GM23338 (cell line): ENCODE measurements at regions not wholly inside any gene's neighbourhood (a gene's known extent, or its start where the extent isn't known, plus 50 kb on each side); places are given as distances from the start of the nearest gene placed in this dataset.

Source experiments
- ATAC-seq: fragments of 200-7000 bp; cut with Tn5 transposase; 3 replicates; pipeline ENCODE4 v1.9.1; 2020
- DNase-seq: peaks from one replicate; pipeline ENCODE4 v3.0.0-alpha.2; 2015; ENCODE audit warnings: low spot score
- H2AFZ ChIP-seq: fragments of 200-600 bp; sonication (generic); 2 replicates; pipeline ENCODE4 v1.8.0; 2016; ENCODE audit warnings: antibody characterized with exemption, mild to moderate bottlenecking, moderate library complexity
- H3F3A ChIP-seq: fragments of 200-600 bp; sonication (generic); replicated peaks from 2 replicates; pipeline ENCODE4 v1.8.0; 2017; ENCODE audit warnings: antibody characterized with exemption, mixed run types, low read depth
- H3K27ac ChIP-seq: fragments of 200-600 bp; sonication (generic); 2 replicates; pipeline ENCODE4 v1.6.1; 2016; ENCODE audit warnings: low read depth
- H3K27me3 ChIP-seq: fragments of 200-600 bp; sonication (generic); 2 replicates; pipeline ENCODE4 v1.8.0; 2016; ENCODE audit warnings: mild to moderate bottlenecking, mixed run types, moderate library complexity; ENCODE audit not compliant: insufficient read depth
- H3K36me3 ChIP-seq: fragments of 200-600 bp; sonication (generic); 2 replicates; pipeline ENCODE4 v1.8.0; 2016; ENCODE audit warnings: mild to moderate bottlenecking; ENCODE audit not compliant: insufficient read depth
- H3K4me1 ChIP-seq: fragments of 200-600 bp; sonication (generic); 2 replicates; pipeline ENCODE4 v1.8.0; 2016; ENCODE audit warnings: mild to moderate bottlenecking, moderate library complexity; ENCODE audit not compliant: insufficient read depth
- H3K4me2 ChIP-seq: fragments of 200-600 bp; sonication (generic); 2 replicates; pipeline ENCODE4 v1.7.1; 2017; ENCODE audit warnings: mixed run types
- H3K4me3 ChIP-seq: fragments of 200-600 bp; sonication (generic); 2 replicates; pipeline ENCODE4 v1.6.1; 2016; ENCODE audit warnings: mixed run types
- H3K79me2 ChIP-seq: fragments of 200-600 bp; sonication (generic); replicated peaks from 2 replicates; pipeline ENCODE4 v1.8.0; 2017; ENCODE audit warnings: mild to moderate bottlenecking; ENCODE audit not compliant: insufficient read depth
- H3K9me2 ChIP-seq: fragments of 200-600 bp; sonication (generic); 2 replicates; pipeline ENCODE4 v1.8.0; 2017; ENCODE audit not compliant: insufficient read depth
- H4K20me1 ChIP-seq: fragments of 200-600 bp; sonication (generic); replicated peaks from 2 replicates; pipeline ENCODE4 v1.8.0; 2017; ENCODE audit warnings: mild to moderate bottlenecking; ENCODE audit not compliant: insufficient read depth
- H3K27ac Mint-ChIP-seq: 2 replicates; pipeline ENCODE4 v1.8.0; 2020; ENCODE audit warnings: inconsistent platforms, mild to moderate bottlenecking, moderate library complexity, mixed read lengths
- H3K27me3 Mint-ChIP-seq: 3 replicates; pipeline ENCODE4 v1.8.0; 2022; ENCODE audit warnings: low read depth, mild to moderate bottlenecking, moderate library complexity, mixed read lengths, inconsistent platforms; ENCODE audit not compliant: insufficient read depth, poor library complexity
- H3K36me3 Mint-ChIP-seq: 3 replicates; pipeline ENCODE4 v1.8.0; 2021; ENCODE audit warnings: low read depth, mild to moderate bottlenecking, inconsistent platforms, moderate library complexity, mixed read lengths
- H3K4me1 Mint-ChIP-seq: 3 replicates; pipeline ENCODE4 v1.8.0; 2020; ENCODE audit warnings: mild to moderate bottlenecking, inconsistent platforms, mixed read lengths
- H3K4me3 Mint-ChIP-seq: 3 replicates; pipeline ENCODE4 v1.8.0; 2021; ENCODE audit warnings: moderate library complexity, mild to moderate bottlenecking, inconsistent platforms, mixed read lengths
- H3K9me3 Mint-ChIP-seq: 3 replicates; pipeline ENCODE4 v1.8.0; 2020; ENCODE audit warnings: moderate library complexity, mild to moderate bottlenecking, inconsistent platforms, mixed read lengths
- CREB1 ChIP-seq: fragments of 250-450 bp; sonication (Bioruptor Pico); IDR thresholded peaks from 2 replicates; pipeline ENCODE4 v1.5.0; 2020; ENCODE audit warnings: low read depth, mild to moderate bottlenecking, moderate library complexity
- CTCF ChIP-seq, 2 experiments: fragments of 200-600 bp in 1 of 2; sonication (generic) in 1 of 2; conservative IDR thresholded peaks; 2 replicates each; pipeline versions ENCODE4 v1.5.1 to v1.6.1; 2016 to 2017; ENCODE audit warnings: antibody characterized with exemption in 2 of 2, low read depth in 2 of 2, mild to moderate bottlenecking in 2 of 2, moderate library complexity in 1 of 2
- ETS1 ChIP-seq: IDR thresholded peaks from 2 replicates; pipeline ENCODE4 v1.6.1; 2016; ENCODE audit warnings: antibody characterized with exemption
- EZH2 ChIP-seq: fragments of 200-600 bp; sonication (generic); IDR thresholded peaks from one replicate; pipeline ENCODE4 v1.8.0; 2017; ENCODE audit warnings: antibody characterized with exemption, mild to moderate bottlenecking, low read depth; ENCODE audit not compliant: unreplicated experiment
- EZH2phosphoT487 ChIP-seq: fragments of 200-600 bp; sonication (generic); IDR thresholded peaks from one replicate; pipeline ENCODE4 v1.8.1; 2018; ENCODE audit warnings: antibody characterized with exemption; ENCODE audit not compliant: unreplicated experiment
- JUNB ChIP-seq: IDR thresholded peaks from one replicate; pipeline ENCODE4 v1.6.1; 2016; ENCODE audit warnings: antibody characterized with exemption; ENCODE audit not compliant: unreplicated experiment
- NANOG ChIP-seq: IDR thresholded peaks from 2 replicates; pipeline ENCODE4 v1.6.1; 2016; ENCODE audit warnings: antibody characterized with exemption, borderline replicate concordance
- POLR2AphosphoS5 ChIP-seq: IDR thresholded peaks from 2 replicates; pipeline ENCODE4 v1.6.1; 2016; ENCODE audit warnings: antibody characterized with exemption, low read depth
- REST ChIP-seq: IDR thresholded peaks from one replicate; pipeline ENCODE4 v1.6.1; 2018; ENCODE audit warnings: antibody characterized with exemption; ENCODE audit not compliant: unreplicated experiment
- ZNF114 ChIP-seq: fragments of 250-450 bp; sonication (Bioruptor Pico); IDR thresholded peaks from 2 replicates; pipeline ENCODE4 v1.5.0; 2020; ENCODE audit warnings: mild to moderate bottlenecking, moderate library complexity
- ZNF331 ChIP-seq: fragments of 250-450 bp; sonication (Bioruptor Pico); IDR thresholded peaks from 2 replicates; pipeline ENCODE4 v1.5.0; 2020; ENCODE audit warnings: low read depth, mild to moderate bottlenecking, moderate library complexity

GRCh38 chr11:10941414-10941813 lies 83.6 kb upstream of the ZBED5 start:
- H3K27me3 ChIP-seq: no peaks in the 10 kb centered on the region
- peaks cover 1% of the 10 kb centered on the region for H3K27me3 Mint-ChIP-seq
- no peak overlapping the region for H3K4me3 ChIP-seq
- no peaks in the 10 kb centered on the region for H3K4me1 ChIP-seq
- no peak for TF ChIP-seq CREB1 (CRISPR knock-in tag)
- no peak for TF ChIP-seq REST
- TF ChIP-seq ETS1: no peak
- TF ChIP-seq POLR2AphosphoS5: no peak
- TF ChIP-seq JUNB: no peak
- TF ChIP-seq ZNF114: no peak
- no peak for TF ChIP-seq NANOG
- no peak for TF ChIP-seq ZNF331
- no peak overlapping the region for H2AFZ ChIP-seq
- H3K9me3 Mint-ChIP-seq: no peaks in the 10 kb centered on the region
- no peak for ATAC-seq
- H4K20me1 ChIP-seq: no peaks in the 10 kb centered on the region
- H3K4me1 Mint-ChIP-seq: no peaks in the 10 kb centered on the region
- H3K36me3 ChIP-seq: no peaks in the 10 kb centered on the region
- H3K27ac Mint-ChIP-seq: no peak overlapping the region
- H3K4me2 ChIP-seq: no peak overlapping the region
- H3K27ac ChIP-seq: no peak overlapping the region
- no peak for DNase-seq
- no peaks in the 10 kb centered on the region for H3K36me3 Mint-ChIP-seq
- no peak overlapping the region for H3K4me3 Mint-ChIP-seq
- H3F3A ChIP-seq: no peaks in the 10 kb centered on the region
- no peaks in the 10 kb centered on the region for H3K79me2 ChIP-seq
- H3K9me2 ChIP-seq: 0 out of 2 replicates have a peak, but pooled peaks cover 5% of the 10 kb centered on the region

- Mint-ChIP-seq H3K4me1 (peaks cover 5% of the 10 kb centered on the region; the same call in 2 of the 3 replicates), H3K36me3 (no peaks in the 10 kb centered on the region), H3K4me3 (no peak overlapping the region), H3K27me3 (peaks cover 1% of the 10 kb centered on the region), H3K27ac (no peak overlapping the region), H3K9me3 (peaks cover 4% of the 10 kb centered on the region; the same call in 1 of the 3 replicates)
- H3K9me2 ChIP-seq: 0 out of 2 replicates have a peak, but pooled peaks cover 5% of the 10 kb centered on the region
- DNase-seq: no peak
- H3K4me3 ChIP-seq: no peak overlapping the region
- H3K27me3 ChIP-seq: no peaks in the 10 kb centered on the region
- H3K79me2 ChIP-seq: no peaks in the 10 kb centered on the region
- H3K36me3 ChIP-seq: no peaks in the 10 kb centered on the region
- ATAC-seq: no peak
- no peak overlapping the region for H3K4me2 ChIP-seq
- TF ChIP-seq EZH2 (no peak), ZNF114 (no peak), ZNF331 (no peak), POLR2AphosphoS5 (no peak), ETS1 (no peak), CTCF (conservative IDR thresholded peaks at IDR 0.05; ENCODE audit: low read depth in 2 of 2) (no peak), CREB1 (CRISPR knock-in tag) (no peak), EZH2phosphoT487 (no peak), NANOG (no peak), REST (no peak)
- no peak overlapping the region for H3K27ac ChIP-seq
- H4K20me1 ChIP-seq: no peaks in the 10 kb centered on the region
- no peaks in the 10 kb centered on the region for H3K4me1 ChIP-seq
- no peak overlapping the region for H2AFZ ChIP-seq
- H3F3A ChIP-seq: no peaks in the 10 kb centered on the region
Observed at GRCh38 chr11:10938650-10939387, 81.0 kb upstream of the ZBED5 start.
